Kidney glomerular epithelial cell (primary cell): ENCODE measurements at regions not wholly inside any gene's neighbourhood (a gene's known extent, or its start where the extent isn't known, plus 50 kb on each side); places are given as distances from the start of the nearest gene placed in this dataset.
A peak's percentile ranks its signal among the peaks of the same experiment; 100 is the strongest.

ENCODE experiments used
- DNase-seq: peaks from one replicate; lab custom pipeline; 2025; lab: John Stamatoyannopoulos, UW

- DNase-seq: no peak
These were observed 50.6 kb downstream of the SLIT2 start for GRCh38 chr4:20302336-20302735.

GRCh38 chr4:20305976-20306375 lies 54.3 kb downstream of the SLIT2 start:
- peak; percentile 27 for DNase-seq

GRCh38 chr4:20311856-20312255 lies 60.2 kb downstream of the SLIT2 start:
- DNase-seq: no peak

- DNase-seq: no peak
These were observed 61.7 kb downstream of the SLIT2 start for GRCh38 chr4:20313237-20314030.

GRCh38 chr4:20317424-20317985 lies 65.8 kb downstream of the SLIT2 start:
- DNase-seq: no peak

- DNase-seq: no peak
These were observed 66.5 kb downstream of the SLIT2 start for GRCh38 chr4:20318001-20318908.

GRCh38 chr4:20318909-20319277 lies 67.2 kb downstream of the SLIT2 start:
- DNase-seq: no peak

GRCh38 chr4:20319825-20320612 lies 68.3 kb downstream of the SLIT2 start:
- no peak for DNase-seq

GRCh38 chr4:20323991-20324390 lies 72.3 kb downstream of the SLIT2 start:
- no peak for DNase-seq

- DNase-seq: no peak
These were observed 74.8 kb downstream of the SLIT2 start for GRCh38 chr4:20326460-20326859.

GRCh38 chr4:20326977-20327376 lies 75.3 kb downstream of the SLIT2 start:
- DNase-seq: no peak

- DNase-seq: no peak
These were observed 76.1 kb downstream of the SLIT2 start for GRCh38 chr4:20327808-20328207.

DNA sequence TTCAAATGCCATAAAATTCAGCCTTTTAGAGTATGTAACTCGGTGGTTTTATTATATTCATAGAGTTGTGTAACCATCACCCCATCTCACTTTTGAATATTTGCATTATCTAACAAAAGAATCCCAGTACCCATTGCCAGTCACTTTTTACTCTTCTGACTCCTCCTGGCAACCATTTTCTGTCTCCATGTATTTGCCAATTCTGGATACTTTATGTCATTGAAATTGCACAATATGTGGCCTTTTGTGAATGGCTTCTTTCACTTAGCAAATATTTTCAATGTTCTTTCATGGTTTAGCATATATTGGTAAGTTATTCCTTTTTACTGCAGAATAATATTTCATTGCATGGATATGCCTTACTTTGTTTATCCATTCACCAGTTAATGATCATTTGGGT lies 79.9 kb downstream of the SLIT2 start:
- DNase-seq: no peak

DNA sequence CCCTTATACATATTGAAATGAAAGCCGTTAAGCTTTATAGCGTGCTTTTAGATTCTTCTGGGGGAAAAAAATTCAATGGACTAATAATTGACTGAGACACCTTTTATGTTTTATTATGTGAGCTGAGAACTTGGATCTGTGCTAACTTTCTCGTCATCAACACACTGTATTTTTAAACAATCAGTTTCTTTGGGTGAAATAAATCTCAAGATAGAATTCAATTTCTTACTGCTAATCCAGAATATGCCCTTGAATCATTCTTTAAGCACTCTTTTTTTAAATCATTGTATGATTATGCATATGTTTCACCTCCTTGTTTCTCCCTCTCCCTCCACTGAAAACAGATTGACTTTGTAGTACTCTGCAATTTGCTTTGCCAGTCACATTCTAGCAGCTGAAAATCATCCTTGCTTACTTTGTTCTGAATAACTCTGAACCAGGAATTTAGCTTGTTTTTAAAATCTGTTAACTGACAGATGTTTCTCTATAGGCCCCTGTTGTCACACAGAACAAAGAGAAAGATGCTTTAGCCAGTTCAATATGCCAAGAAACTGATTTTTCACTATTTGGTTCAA lies 81.5 kb downstream of the SLIT2 start:
- DNase-seq: no peak

DNA sequence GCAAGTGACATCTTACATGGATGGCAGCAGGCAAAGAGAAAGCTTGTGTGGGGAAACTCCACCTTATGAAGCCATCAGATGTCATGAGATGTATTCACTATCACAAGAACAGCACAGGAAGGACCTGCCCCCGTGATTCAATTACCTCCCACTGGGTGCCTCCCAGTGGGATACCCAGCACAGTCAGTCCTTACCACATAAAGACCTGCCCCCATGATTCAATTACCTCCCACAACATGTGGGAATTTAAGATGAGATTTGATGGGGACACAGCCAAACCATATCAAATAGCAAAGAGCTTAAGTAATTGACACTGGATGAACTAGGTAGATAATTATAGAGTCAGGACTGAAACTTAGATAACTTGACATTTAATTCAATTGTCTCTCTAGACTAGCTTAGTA lies 85.6 kb downstream of the SLIT2 start:
- DNase-seq: peak; percentile 37

DNA sequence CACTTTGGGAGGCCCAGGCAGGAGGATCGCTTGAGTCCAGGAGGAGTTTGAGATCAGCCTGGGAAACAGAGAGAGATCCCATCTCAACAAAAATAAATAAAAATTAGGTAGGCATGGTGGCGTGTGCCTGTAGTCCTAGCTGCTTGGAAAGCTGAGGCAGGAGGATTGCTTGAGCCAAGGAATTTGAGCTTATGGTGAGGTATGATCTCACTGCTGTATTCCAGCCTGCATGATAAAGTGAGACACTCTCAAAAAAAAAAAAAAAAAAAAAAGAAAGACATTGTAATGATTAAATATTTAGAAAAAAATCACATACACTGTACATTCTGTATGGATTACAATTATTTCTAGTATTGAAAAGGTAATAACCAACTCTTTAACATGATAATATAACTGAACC lies 87.1 kb downstream of the SLIT2 start:
- DNase-seq: no peak

DNA sequence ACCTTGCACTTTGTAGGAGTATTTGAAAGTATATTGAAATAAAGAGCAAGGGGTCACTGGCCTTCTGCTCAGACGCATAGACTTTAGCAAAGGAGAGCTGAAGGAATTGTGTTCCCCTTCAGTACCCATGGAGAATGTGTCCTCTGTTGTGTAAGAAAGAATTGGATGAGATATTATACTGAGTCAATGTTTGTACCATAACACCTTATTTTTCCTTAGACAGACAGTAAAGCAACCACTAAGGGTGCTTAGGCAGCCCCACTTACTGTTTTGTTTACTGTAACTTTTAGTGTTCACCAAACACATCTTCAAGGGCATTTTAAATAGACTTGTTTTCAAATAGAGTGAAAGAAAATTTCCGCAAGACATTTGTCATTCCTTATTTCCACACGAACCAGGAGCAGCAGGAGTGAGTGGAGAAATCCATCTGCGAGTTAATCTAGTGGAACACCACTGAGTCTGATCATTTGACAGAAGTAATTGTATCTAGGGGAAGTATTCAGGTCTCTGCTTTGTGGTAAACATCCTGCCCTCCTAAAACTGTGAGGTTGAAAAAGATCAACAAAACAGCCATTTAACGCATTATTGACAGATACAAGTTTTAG lies 89.5 kb downstream of the SLIT2 start:
- peak; percentile 76 for DNase-seq

DNA sequence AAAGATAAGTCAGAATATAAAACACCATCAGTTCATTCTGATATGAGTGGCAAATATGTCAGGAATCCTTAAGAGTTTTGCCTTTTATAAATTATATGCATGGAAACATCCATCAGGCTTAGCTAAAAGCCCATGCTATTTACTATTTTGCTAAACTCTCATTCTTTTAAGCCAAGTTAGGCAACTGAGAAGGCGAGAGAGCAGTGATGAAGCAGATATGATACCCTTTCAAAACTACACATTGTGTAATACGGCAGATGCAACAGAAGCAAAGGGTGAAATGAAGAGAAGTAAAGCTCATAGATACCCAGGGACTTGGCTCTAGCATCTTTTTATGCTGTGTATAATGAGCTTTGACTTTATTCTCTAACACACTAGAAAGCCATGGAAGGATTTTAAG lies 95.8 kb downstream of the SLIT2 start:
- DNase-seq: no peak

DNA sequence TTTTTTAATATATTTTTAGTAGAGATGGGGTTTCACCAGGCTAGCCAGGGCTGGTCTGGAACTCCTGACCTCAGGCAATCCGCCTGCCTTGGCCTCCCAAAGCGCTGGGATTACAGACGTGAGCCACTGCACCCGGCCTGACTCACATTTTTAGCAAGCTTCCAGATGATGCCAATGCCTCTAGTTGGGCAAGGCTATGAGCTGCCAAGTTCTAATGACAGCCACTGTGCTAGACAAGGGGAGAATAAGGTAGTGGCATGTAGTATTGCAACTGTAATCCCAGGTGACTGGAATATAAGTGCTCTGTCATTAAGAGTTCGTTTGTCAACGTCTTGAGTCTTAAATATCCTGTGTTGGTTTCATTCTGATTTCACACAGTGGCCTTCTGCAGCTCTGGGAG lies 96.7 kb downstream of the SLIT2 start:
- DNase-seq: no peak

DNA sequence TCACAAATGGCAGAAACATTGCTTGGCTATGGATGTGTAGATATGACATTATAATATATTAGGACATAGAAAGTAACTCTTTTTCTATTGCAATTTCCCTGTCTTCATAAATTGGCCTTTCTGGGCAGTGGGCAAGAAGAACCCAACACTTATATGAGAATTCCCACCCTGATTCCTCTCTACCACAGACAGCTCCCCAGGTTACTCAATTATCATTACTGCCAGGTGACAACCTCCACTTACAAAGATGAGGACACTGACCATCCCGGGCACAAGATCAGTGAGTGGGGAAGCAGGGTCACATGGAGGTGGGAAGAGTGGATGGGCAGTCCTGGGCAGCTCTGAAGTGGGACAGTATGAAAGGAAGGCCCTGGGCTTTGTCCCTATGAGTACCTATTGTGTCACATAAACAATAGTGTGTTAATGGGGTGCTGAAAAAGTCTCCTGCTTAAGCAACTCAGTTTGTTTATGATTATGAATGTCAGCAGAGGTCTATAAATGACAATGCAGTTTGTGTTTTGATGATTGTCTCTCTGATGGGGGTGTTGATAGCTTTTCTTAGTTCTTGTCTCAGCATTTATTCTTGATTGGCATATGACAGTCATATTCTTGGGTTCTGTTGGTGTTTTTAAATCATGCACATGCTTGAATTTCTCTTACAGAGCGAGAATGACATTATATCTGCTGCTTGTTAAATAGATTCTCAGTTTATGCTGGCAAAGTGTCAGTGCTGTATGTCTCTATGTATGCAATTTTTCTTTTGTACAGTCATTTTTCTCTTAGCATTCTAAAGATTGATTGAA lies 99.9 kb downstream of the SLIT2 start:
- DNase-seq: no peak

DNA sequence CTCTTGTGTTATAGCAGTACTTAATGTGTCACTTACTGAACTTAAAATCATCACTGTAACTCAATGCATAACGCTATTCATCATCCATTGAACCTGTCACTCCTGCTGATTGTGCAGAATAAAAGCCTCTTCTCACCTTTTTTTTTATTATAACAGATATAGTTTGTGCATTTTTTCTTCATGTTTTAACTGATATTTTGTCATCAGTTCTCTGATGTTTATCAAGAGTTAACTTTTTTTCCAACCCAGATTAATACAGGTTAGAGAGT lies 100.4 kb downstream of the SLIT2 start:
- no peak for DNase-seq
